A673 (cell line): ENCODE measurements at regions not wholly inside any gene's neighbourhood (a gene's known extent, or its start where the extent isn't known, plus 50 kb on each side); places are given as distances from the start of the nearest gene placed in this dataset.

Source experiments
- BruUV-seq: library from RNA; stranded (reverse); fragments of 400-500 nt; replicated peaks from 2 replicates; lab custom pipeline; 2021; lab: Mats Ljungman, UMichigan
- CTCF ChIA-PET: fragments of 300-600 bp; sonication (Branson Sonifier 250); formaldehyde crosslinking; loops from one replicate; lab custom pipeline; 2022; ENCODE audit warnings: antibody characterized with exemption; lab: Charles Lee
- POLR2A ChIA-PET: fragments of 300-600 bp; sonication (Branson Sonifier 250); formaldehyde crosslinking; loops from one replicate; lab custom pipeline; 2022; ENCODE audit warnings: antibody characterized with exemption; ENCODE audit not compliant: low non-redundant PET; lab: Charles Lee
- DNase-seq: peaks from one replicate; pipeline ENCODE4 v3.0.0-alpha.2; 2015; ENCODE audit warnings: low spot score
- H3K27ac ChIP-seq: fragments of 200-600 bp; sonication (generic); 2 replicates; pipeline ENCODE4 v1.5.1; 2016; ENCODE audit warnings: mixed run types, low read depth, mild to moderate bottlenecking, mixed read lengths, antibody characterized with exemption, low read length; ENCODE audit not compliant: poor library complexity, severe bottlenecking
- H3K27me3 ChIP-seq: fragments of 200-600 bp; sonication (generic); replicated peaks from 2 replicates; pipeline ENCODE4 v1.6.1; 2017; ENCODE audit warnings: mixed run types, low read depth, mild to moderate bottlenecking, mixed read lengths, antibody characterized with exemption, low read length; ENCODE audit not compliant: insufficient read depth, poor library complexity
- H3K36me3 ChIP-seq: fragments of 200-600 bp; sonication (generic); 2 replicates; pipeline ENCODE4 v1.6.1; 2016; ENCODE audit warnings: mixed run types, mild to moderate bottlenecking, mixed read lengths, antibody characterized with exemption, low read length; ENCODE audit not compliant: insufficient read depth, poor library complexity, severe bottlenecking
- H3K4me1 ChIP-seq: fragments of 200-600 bp; sonication (generic); 2 replicates; pipeline ENCODE4 v1.6.1; 2017; ENCODE audit warnings: mixed run types, mild to moderate bottlenecking, mixed read lengths, antibody characterized with exemption, low read length; ENCODE audit not compliant: insufficient read depth, poor library complexity, severe bottlenecking
- H3K4me3 ChIP-seq: fragments of 200-600 bp; sonication (generic); 2 replicates; pipeline ENCODE4 v1.5.1; 2016; ENCODE audit warnings: low read depth, mixed run types, mild to moderate bottlenecking, mixed read lengths, low read length; ENCODE audit not compliant: poor library complexity, severe bottlenecking
- H3K9me3 ChIP-seq: fragments of 200-600 bp; sonication (generic); 2 replicates; pipeline ENCODE4 v1.6.1; 2016; ENCODE audit warnings: mixed run types, low read depth, mild to moderate bottlenecking, mixed read lengths, antibody characterized with exemption, low read length; ENCODE audit not compliant: poor library complexity, severe bottlenecking
- EZH2 ChIP-seq: fragments of 200-600 bp; sonication (generic); IDR thresholded peaks from 2 replicates; pipeline ENCODE4 v1.6.1; 2017; ENCODE audit warnings: borderline replicate concordance, low read depth, mild to moderate bottlenecking, mixed read lengths, antibody characterized with exemption, low read length; ENCODE audit not compliant: poor library complexity, severe bottlenecking
- intact Hi-C: fragments of 100-400 bp; cut with micrococcal nuclease; formaldehyde crosslinking; loops from one replicate; pipeline ENCODE4 v1.10.0; 2022; ENCODE audit not compliant: unreplicated experiment
- TF ChIP-seq, protein P1 (sequence below): fragments of 300-800, 200-600 bp; sonication (generic); conservative IDR thresholded peaks from 2 replicates; pipeline ENCODE4 v1.5.1; 2017; ENCODE audit warnings: low read depth, mild to moderate bottlenecking, antibody characterized with exemption, low read length, moderate library complexity, mixed read lengths

DNA sequence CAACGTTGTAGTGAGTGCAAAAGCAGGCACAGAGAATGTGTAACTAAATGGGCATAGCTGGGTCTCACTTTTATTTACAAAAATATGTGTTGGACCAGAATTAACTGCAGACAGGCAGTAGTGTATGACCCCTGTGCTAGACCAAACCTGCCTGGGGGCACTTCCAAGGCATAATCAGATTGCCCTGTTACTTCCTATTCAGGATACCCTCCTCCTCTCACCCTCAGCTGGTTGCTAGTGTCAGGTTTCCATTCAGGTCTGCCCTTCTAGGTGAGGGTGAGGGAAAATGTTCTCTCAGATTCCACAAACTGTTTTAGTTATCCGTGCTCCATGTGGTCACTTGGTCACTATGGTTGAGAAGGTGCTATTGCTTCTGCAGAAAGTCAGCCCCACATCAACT is 387.3 kb downstream of the LMX1A start:
- no peaks in the 10 kb centered on the region for H3K36me3 ChIP-seq
- no peak overlapping the region for H3K27ac ChIP-seq
- POLR2A ChIA-PET: no interaction called here
- no peaks in the 10 kb centered on the region for H3K4me1 ChIP-seq
- no peaks in the 10 kb centered on the region for H3K27me3 ChIP-seq
- TF ChIP-seq, protein P1, sequence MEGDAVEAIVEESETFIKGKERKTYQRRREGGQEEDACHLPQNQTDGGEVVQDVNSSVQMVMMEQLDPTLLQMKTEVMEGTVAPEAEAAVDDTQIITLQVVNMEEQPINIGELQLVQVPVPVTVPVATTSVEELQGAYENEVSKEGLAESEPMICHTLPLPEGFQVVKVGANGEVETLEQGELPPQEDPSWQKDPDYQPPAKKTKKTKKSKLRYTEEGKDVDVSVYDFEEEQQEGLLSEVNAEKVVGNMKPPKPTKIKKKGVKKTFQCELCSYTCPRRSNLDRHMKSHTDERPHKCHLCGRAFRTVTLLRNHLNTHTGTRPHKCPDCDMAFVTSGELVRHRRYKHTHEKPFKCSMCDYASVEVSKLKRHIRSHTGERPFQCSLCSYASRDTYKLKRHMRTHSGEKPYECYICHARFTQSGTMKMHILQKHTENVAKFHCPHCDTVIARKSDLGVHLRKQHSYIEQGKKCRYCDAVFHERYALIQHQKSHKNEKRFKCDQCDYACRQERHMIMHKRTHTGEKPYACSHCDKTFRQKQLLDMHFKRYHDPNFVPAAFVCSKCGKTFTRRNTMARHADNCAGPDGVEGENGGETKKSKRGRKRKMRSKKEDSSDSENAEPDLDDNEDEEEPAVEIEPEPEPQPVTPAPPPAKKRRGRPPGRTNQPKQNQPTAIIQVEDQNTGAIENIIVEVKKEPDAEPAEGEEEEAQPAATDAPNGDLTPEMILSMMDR: no peak
- TF ChIP-seq EZH2: no peak
- H3K4me3 ChIP-seq: no peak overlapping the region
- intact Hi-C loops: no loop called here
- H3K9me3 ChIP-seq: no peaks in the 10 kb centered on the region
- CTCF ChIA-PET: no interaction called here
- BruUV-seq: no TSS peak
- DNase-seq: no peak

DNA sequence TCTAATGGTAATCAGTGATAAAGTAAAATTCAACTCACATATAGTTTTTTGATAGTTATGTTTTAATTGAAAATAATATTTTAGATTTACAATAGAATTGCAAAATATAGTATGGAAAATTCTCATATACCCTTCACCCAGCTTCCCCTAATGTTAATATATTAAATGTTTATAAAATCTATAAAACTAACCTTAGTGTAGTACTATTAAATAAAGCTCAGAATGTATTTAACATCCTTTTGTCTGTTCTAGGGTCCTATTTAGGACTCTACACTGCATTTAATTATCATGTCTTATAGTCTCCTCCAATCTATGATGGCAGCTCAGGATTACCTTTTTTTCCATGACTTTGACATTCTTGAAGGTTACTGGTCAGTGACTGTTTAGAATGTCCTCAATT is 389.2 kb downstream of the LMX1A start:
- no peak for TF ChIP-seq EZH2
- TF ChIP-seq, protein P1: no peak
- Histone ChIP-seq H3K27me3 (no peaks in the 10 kb centered on the region), H3K27ac (no peak overlapping the region), H3K36me3 (no peaks in the 10 kb centered on the region), H3K4me3 (no peak overlapping the region), H3K9me3 (no peaks in the 10 kb centered on the region), H3K4me1 (no peaks in the 10 kb centered on the region)
- BruUV-seq: no TSS peak
- ChIA-PET CTCF (no interaction called here), POLR2A (no interaction called here)
- intact Hi-C loops: no loop called here
- no peak for DNase-seq

DNA sequence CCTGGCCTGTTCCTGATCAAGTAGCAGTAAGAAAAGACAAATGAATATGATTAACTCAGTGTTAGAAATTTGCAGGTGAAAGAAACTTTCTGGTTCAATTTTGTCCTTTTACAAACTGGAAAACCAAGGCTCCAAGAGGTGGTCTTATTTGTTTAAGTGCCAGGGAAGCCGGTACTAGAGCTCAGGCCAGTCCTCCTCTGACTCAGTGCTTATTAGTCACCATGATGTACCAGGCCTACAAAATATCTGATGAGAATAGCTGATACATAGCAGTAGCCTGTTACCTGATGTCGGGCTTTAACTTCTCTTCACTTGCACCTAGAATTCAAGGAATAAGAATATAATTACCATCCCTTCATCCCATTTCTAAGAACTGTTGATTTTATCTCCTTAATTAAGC is 394.8 kb downstream of the LMX1A start:
- TF ChIP-seq, protein P1: no peak
- TF ChIP-seq EZH2: no peak
- no peaks in the 10 kb centered on the region for H3K4me1 ChIP-seq
- H3K27me3 ChIP-seq: no peaks in the 10 kb centered on the region
- H3K27ac ChIP-seq: no peak overlapping the region
- no TSS peak for BruUV-seq
- intact Hi-C loops: no loop called here
- no peak for DNase-seq
- ChIA-PET CTCF (no interaction called here), POLR2A (no interaction called here)
- H3K4me3 ChIP-seq: no peak overlapping the region
- no peaks in the 10 kb centered on the region for H3K36me3 ChIP-seq
- no peaks in the 10 kb centered on the region for H3K9me3 ChIP-seq
